Transverse colon (tissue), 4 donors: ENCODE measurements at regions not wholly inside any gene's neighbourhood (a gene's known extent, or its start where the extent isn't known, plus 50 kb on each side); places are given as distances from the start of the nearest gene placed in this dataset.

Experiments
- CTCF ChIP-seq, 5 experiments: fragments of 200-600 bp in 3 of 5; fragments of 450-650 bp in 2 of 5; sonication (generic) in 3 of 5; IDR thresholded peaks; 1 replicate in 2 of 5; 2 replicates in 3 of 5; pipeline ENCODE4 v1.5.1; 2016 to 2017; ENCODE audit warnings: antibody characterized with exemption in 5 of 5, inconsistent platforms in 3 of 5, mild to moderate bottlenecking in 2 of 5, moderate library complexity in 1 of 5
- POLR2A ChIP-seq: fragments of 450-650 bp; IDR thresholded peaks from one replicate; pipeline ENCODE4 v1.6.1; 2016; ENCODE audit warnings: antibody characterized with exemption, mild to moderate bottlenecking, moderate library complexity
- POLR2AphosphoS5 ChIP-seq, 3 donors: sonication (generic); formaldehyde crosslinking; IDR thresholded peaks; one replicate each; pipeline ENCODE4 v1.6.1; 2016; ENCODE audit warnings: antibody characterized with exemption in 3 of 3

GRCh38 chr4:53895137-53895536, 169.3 kb downstream of the CHIC2 start:
- TF ChIP-seq CTCF (IDR thresholded peaks at IDR 0.05) (no peak), POLR2AphosphoS5 (IDR thresholded peaks at IDR 0.05) (no peak), POLR2A (no peak)
